NCI-H146 treated with DMSO at 0.1 percent for 48 hours (cell line): ENCODE measurements at regions not wholly inside any gene's neighbourhood (a gene's known extent, or its start where the extent isn't known, plus 50 kb on each side); places are given as distances from the start of the nearest gene placed in this dataset.

Experiments used
- DNase-seq: peaks from one replicate; lab custom pipeline; 2025; ENCODE audit not compliant: unreplicated experiment; lab: John Stamatoyannopoulos, UW

GRCh38 chr1:80751204-80751603 lies 1049.5 kb upstream of the ADGRL2 start:
- no peak for DNase-seq

- DNase-seq: no peak
Observed at GRCh38 chr1:80731241-80731894, 1069.4 kb upstream of the ADGRL2 start.

- no peak for DNase-seq
Observed at GRCh38 chr1:80722611-80723010, 1078.1 kb upstream of the ADGRL2 start.

GRCh38 chr1:80706526-80706925 lies 1094.2 kb upstream of the ADGRL2 start:
- no peak for DNase-seq

- DNase-seq: no peak
Observed at GRCh38 chr1:80678438-80678837, 1122.3 kb upstream of the ADGRL2 start.

- no peak for DNase-seq
Observed at GRCh38 chr1:80675454-80675853, 1125.3 kb upstream of the ADGRL2 start.

GRCh38 chr1:80673935-80674597 lies 1126.7 kb upstream of the ADGRL2 start:
- no peak for DNase-seq

- DNase-seq: no peak
Observed at GRCh38 chr1:80668372-80668771, 1132.4 kb upstream of the ADGRL2 start.

- DNase-seq: no peak
Observed at GRCh38 chr1:80666073-80666472, 1134.7 kb upstream of the ADGRL2 start.

GRCh38 chr1:80659161-80659560 lies 1141.6 kb upstream of the ADGRL2 start:
- DNase-seq: no peak

GRCh38 chr1:80657707-80658106 lies 1143.0 kb upstream of the ADGRL2 start:
- DNase-seq: no peak

- DNase-seq: no peak
Observed at GRCh38 chr1:80657044-80657643, 1143.6 kb upstream of the ADGRL2 start.

- DNase-seq: no peak
Observed at GRCh38 chr1:80656641-80657040, 1144.1 kb upstream of the ADGRL2 start.

- DNase-seq: no peak
Observed at GRCh38 chr1:80656014-80656636, 1144.6 kb upstream of the ADGRL2 start.

GRCh38 chr1:80646053-80646452 lies 1154.7 kb upstream of the ADGRL2 start:
- DNase-seq: no peak

- DNase-seq: no peak
Observed at GRCh38 chr1:80645621-80646020, 1155.1 kb upstream of the ADGRL2 start.

GRCh38 chr1:80640978-80641377 lies 1159.8 kb upstream of the ADGRL2 start:
- DNase-seq: no peak

- no peak for DNase-seq
Observed at GRCh38 chr1:80639777-80640533, 1160.8 kb upstream of the ADGRL2 start.

- DNase-seq: no peak
Observed at GRCh38 chr1:80633947-80634706, 1166.6 kb upstream of the ADGRL2 start.

GRCh38 chr1:80632284-80632683 lies 1168.5 kb upstream of the ADGRL2 start:
- DNase-seq: no peak
